Activated T-helper 1 cell treated with anti-CD3 and anti-CD28 coated beads, Interleukin-2, amount 50 U/mL, for 16 hours (primary cell): ENCODE measurements at regions not wholly inside any gene's neighbourhood (a gene's known extent, or its start where the extent isn't known, plus 50 kb on each side); places are given as distances from the start of the nearest gene placed in this dataset.

Source experiments
- DNase-seq, 2 donors: peaks; one replicate each; pipeline ENCODE4 v3.0.0-alpha.2; 2020; ENCODE audit warnings: low read depth in 1 of 2, low spot score in 1 of 2

DNA sequence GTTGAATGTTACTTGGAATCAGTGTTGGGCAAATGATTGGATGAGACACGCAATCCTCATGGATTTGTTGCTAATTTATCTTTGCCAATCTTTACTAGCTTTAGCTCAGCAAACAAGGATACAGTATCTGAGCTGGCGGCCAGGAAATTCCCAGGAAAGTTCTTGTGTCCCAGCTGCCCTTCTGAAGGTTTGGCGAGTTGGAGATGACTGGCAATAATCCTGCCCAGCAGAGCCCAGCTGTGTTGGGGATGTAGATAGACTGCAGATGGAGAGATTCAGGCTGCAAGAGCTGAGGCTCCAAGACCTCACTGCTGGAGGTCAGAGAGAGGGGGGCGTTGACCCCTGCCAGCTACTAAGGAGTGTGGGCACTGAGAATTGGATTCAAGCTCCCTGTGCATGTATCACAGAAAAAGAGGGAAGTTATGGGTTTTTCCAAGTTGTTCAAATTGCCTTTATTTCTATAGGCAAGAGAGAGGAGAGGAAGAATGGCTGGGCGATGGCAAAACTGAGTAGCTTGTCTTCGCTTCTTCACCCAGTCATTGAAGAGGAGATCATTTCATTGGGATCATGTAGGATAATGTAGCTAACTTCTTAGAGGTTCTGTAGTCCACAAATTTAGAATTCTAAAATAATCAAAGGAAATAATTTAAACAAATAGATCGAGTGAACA, 506.8 kb upstream of the LRATD1 start:
- no peak for DNase-seq

DNA sequence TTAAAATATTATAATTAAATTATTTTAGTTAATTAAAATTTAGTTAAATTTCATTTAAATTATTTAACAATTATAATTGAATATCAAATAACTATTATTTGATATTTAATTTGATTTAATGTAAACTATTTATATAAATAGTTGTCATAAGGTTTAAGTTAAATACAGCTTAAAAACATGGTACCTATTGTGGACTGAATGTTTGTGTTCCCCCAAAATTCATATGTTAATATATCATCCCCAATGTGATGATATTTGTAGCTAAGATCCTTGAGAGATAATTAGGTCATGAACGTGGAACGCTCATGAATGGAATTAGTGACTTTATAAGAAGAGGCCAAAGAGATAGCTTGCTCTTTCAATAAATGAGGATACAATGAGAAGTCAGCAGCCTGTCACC, 505.7 kb upstream of the LRATD1 start:
- no peak for DNase-seq

DNA sequence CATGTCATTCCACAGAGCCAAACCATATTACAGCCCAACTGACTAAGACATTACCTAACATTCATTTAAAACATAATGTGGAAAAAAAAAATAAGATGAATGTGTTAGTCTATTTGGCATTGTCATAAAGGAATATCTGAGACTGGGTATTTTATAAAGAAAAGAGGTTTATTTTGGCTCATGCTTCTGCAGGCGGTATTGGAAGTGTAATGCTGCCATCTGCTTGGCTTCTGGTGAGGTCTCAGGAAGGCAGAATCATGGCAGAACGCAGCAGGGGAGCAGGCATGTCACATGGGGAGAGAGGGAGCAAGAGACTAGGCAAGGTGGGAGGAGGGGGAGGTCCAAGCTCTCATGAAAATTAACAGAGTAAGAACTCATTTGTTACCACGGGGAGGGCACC, 504.8 kb upstream of the LRATD1 start:
- DNase-seq, result no peak

DNA sequence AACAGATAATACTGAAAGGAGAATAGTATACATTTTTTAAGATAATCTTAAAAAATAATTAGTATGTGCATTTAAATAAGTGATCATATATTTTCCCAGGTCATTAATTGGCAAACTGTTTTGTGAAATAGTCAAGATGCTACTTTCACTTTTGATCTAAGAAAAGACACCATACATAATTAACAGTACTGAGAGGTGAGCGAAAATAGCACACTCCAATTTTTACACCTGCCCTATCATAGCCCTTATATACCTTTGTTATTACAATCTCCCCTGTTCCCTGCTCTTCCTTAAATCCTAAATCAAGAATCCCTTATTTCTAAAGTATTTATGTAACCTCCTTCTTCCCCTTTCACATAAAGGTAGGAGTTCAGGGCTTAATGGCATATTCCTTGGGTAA, 500.1 kb upstream of the LRATD1 start:
- DNase-seq, result no peak

DNA sequence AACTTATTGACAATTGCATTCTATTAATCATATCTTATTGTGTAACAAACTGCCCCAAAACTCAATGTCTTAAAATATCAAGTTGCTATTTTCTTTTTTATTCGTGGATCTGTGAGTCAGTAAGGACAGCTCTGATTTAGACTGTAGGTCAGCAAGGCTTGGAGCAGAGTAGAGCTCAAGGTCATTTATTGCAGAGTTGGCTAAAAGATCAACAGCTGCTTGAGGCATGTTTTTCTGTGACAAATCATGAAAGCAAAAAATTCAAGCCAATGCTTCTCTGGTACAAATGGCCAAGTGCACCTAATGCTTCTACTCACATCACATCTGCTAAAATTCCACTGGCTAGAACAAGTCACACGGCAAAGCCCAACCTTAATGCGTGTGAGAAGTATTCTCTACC, 497.7 kb upstream of the LRATD1 start:
- DNase-seq, result no peak

DNA sequence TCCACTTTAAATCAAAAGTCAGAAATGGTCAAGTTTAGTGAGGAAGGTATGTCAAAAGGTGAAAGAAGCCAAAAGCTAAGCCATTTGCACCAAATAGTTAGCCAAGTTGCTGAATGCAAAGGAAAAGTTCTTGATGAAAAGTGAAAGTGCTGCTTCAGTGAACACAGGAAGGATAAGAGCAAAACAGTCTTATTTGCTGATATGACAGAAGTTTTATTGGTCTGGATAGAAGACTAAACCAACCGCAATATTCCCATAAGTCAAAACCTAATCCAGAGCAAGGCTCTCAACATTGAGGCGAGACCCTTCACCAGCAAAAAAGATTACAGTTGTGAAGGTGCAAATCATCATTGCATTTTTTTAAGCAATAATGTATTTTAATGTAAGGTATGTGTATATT, 496.5 kb upstream of the LRATD1 start:
- no peak for DNase-seq

DNA sequence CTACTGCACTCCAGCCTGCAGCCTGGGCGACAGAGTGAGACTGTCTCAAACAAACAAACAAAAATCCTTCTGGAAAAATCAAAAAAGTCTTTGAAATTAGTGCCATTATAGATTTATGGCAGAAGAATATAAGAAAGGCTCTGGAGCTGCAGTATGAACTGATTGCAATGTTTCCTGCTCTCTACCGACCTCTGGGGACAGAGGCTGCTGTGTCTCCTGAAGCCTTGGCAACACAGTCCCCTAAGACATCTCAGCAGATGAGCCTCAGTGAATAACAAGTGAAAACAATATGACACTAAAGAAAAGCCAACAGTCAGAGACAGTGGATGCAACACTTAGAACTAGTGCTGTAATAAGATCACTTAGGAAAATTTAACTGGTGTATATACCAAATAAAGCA, 494.9 kb upstream of the LRATD1 start:
- no peak for DNase-seq

DNA sequence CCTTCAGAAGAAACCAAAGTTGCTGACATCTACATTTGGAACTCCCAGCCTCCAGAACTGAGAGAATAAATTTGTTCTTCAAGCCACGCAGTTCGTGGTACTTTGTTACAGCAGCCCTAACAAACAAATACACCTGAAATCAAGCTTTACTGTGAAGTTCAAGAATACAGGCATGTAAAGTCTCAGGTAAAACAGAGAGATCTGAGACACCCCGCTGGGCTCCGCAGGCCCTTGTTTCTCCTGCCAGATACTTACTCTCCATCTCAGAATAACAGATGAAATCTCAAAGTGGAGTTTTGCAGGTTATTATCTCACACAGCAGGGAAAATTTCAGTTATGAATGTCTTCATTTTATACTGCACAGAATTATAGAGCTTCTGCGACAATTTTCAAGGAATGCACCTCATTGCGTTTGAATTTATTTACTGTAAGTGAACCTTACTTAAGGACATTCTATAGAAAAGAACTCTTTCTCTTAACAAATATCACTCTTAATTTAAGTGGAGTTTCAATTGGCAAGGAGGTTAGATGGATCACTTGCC, 492.4 kb upstream of the LRATD1 start:
- no peak for DNase-seq

DNA sequence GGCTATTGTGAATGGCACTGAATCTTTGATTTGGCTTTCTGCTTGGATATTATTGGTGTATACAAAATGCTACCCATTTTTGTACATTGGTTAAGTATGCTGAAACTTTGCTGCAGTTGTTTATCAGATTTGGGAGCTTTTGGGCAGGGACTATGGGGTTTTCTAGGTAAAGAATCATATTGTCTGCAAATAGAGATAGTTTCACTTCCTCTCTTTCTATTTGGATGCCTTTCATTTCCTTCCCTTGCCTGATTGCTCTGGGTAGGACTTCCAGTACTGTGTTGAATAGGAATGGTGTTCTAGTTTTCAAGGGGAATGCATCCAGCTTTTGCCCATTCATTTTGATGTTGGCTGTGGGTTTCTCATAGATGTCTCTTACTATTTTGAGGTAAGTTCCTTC, 489.1 kb upstream of the LRATD1 start:
- no peak for DNase-seq

DNA sequence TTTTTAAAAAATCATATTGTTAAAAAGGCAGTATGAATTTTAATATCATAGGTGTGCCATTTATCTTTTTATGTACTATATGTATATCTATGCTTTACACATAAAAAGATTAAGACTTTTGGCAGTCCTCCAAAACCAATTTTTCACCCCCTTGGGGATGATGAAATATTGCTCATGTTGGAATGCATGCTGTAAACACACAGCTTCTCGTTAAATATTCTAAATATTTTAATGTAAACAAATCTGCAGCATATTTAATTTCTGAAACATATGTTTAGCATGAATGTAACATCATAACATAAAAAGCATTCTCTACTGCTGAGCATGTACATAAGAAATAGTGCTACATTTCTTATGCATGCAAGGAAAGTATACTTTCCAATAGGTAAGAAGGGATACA, 484.3 kb upstream of the LRATD1 start:
- no peak for DNase-seq

DNA sequence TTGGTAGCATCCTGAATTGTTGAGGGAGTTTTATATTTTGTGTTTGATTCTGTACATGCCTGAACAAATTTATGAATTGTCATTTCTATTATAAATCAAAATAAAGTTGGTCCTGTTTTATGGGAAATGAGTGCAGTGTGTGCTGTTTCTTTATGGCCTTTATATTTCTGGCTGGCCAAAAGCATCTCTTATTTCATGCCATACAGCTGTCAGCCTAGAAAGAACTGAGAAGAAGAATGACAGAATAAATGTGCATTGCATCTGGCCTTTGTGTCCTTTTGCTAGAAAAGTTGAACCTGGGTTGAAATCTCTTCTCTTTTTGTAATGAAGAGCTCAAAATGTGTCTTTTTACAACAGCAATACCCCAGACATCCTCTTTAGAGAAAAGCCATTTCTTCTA, 474.7 kb upstream of the LRATD1 start:
- DNase-seq, result no peak

DNA sequence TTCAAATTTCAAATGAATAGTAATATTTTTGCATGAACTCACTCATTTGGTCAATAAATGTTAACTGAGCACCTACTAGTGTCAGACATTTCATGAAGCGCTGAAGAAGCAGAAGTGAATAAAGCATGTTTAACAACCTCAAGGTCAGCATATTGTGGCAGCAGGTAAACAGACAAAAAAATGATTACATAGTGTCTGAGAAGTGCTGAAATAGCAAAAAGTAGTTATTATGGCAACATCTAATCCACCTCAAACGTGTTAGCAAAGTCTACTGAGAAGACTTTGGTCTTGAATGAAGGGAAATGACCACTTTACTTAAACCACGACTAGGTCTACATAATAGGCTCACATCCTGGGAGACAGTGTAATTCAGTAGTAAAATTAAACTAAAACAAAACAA, 452.2 kb upstream of the LRATD1 start:
- DNase-seq, result no peak

DNA sequence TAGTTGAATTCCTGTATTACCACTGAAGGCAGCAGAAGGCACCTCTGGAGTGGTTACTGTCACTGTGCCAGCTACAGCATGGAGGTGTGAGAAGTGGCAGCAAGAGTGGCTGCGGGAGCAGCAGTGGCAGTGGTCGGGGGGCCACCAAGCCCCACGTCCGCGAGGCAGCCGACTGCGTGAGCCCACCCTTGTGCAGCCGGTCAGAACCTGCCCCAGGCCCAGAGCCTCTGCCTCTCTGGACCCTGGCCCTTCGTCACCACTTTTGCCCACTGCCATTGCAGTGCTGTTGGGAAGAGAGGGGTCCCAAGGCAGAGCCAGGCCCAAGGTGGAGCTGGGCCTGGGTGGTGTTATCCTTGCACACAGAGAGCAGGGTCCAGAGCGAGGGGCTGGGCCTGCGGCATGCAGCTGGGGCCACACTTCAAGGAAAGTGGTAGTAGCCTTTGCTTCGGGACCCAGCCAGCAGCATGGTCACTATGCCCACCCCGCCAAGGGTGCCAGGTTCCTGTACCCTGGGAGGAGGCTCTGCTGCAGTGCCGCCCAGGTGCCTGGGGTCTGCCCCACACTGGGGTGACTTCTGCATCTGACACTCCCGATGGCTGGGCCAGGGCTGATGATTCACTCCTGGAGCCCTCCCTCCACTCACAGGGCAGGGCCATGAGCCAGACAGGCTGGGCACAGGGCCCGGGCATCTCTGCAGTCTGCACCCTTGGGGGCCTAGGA, 450.1 kb upstream of the LRATD1 start:
- DNase-seq, result no peak

DNA sequence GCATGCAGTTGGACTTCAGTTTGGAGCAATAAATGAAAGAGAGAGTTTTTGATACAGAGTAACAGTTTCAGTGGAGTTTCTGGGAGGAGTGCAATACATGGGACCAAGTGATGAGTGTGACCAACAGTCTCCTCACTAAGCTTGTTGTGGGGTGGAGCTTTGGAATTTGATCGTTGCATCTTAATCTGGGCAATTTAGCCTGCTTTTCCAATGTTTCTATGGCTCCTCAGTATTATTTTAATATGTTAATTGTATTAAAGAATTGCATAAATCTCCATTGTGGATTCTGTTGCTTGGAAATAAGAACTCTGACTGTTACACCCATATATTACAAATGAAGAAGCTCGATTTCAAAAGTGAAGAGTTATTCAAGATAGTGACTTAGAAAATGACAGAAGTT, 446.6 kb upstream of the LRATD1 start:
- no peak for DNase-seq

DNA sequence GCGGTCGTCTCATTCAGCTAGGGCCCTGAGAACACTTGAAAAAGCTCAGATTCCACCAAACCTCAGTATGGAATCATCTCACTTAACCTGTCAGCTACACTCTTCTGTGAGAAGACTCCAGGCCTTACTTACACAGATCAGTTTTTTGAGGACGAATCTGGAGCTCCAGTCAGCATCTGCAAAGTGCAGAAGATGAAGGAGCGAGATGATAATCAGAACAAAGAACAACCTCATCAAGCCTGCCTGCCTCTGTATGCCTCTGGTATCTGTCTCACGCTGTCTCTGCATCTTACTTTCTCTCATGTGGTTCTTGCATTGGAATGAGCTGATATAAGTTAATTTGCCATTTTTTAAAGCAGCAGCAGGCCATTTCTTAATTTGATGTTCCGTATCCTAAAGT, 444.1 kb upstream of the LRATD1 start:
- no peak for DNase-seq

DNA sequence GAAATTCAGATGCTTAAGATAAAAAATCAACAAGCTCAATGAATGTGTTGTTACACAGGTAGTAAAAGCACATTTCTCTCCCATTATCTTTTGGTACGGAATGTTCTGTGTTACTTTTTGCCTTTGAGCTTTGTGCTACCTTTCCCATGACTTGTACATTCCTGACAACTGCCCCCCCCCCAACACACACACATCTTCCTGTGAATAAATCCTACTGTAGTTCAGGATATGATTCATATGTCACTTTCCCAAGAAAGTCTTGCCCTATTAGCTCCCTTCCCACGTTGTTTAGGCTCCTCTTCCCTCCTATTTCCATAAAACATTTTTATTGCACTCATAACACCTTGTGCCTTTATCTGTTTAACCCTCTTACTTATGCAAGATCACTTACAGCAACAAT, 442.6 kb upstream of the LRATD1 start:
- DNase-seq, result no peak

DNA sequence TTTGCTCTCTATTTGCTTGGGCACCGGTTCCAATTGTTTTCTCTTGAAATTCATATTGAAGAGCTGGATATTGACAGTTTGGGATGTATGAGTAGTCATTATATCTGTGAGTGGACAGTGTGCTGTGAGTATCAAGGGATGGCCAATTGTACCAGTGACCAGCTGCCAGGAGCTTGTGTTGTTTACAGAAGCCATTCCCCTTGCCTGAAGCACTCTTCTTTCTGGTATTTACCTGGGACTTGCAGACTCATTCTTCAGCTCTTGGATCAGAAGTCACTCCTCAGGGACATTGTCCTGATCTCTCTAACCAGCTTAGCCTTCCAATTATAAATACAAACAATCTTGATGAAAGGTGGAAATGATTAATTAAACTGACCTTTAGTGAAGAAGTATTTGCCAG, 438.3 kb upstream of the LRATD1 start:
- DNase-seq, result no peak

DNA sequence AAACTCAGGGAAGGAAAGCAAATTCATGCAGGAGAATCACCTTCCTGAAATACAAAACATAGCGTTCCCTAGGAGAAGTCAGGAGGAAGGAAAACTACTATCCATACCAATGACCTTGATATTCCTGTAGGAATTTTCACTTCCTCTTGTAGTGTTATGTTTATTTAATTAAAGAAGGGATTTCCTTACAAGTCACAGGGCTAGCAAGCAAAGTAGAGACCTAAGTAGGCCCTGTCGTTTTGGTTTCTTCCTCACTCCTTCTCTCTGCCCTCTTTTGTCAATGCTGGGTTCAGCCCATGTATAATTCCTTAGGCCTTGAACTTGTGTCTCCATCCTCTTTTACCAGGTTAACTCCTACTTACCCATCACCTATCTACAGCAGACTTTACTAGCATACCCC, 435.2 kb upstream of the LRATD1 start:
- DNase-seq, result no peak

DNA sequence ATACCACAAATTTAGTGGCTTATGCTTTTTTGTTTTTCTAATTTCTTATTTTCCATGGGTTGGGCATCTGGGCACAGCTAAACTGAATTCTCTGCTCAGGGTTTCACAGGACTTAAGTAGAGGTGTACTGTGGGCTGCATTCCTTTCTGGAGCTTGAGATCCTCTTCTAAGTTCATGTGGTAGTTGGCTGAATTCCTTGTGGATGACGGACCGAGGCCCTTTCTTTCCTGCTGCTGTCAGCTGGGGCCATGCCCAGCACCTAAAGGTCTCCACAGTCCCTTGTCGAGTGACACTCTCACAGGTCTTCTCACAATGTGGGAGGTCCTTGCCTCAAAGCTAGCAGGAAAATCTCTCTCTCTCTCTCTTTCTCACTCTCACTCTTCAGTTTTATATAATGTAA, 433.5 kb upstream of the LRATD1 start:
- DNase-seq, result no peak

DNA sequence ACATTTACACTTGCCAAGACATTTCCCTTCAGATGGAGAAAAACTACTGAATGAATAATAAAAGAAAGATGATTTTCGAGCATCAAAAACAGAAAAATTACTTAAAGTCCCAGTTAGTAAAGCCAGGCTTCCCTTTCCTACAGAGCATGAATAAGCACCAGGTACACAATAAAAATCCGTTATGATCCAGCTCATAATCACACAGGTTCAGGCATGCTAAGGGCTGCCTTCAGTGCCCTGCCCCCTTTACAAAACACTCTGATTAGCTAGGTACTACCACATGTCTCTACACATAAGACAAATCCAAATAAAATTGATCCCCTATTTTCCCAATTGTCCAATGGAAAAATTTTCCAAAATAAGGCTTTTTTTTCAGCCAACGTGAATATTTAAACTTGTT, 413.2 kb upstream of the LRATD1 start:
- DNase-seq, result no peak

DNA sequence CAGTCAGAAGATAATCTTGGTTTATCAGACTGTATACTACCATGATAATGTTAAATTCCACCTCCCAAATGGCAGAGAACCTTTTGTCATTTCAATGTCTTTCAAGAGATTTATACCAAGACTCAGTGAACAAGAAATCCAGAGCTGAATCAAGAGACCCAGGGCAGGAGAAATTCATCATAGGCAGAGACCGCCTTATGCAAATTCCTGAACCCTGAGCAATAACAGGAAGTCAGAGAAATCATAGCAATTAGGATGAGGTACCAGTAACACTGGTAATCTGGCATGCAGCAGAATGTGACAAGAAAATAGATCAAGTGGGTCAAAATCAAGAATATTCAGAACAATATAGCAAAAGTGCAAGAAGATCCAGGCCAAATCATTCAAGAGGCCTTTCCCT, 412.4 kb upstream of the LRATD1 start:
- DNase-seq, result no peak

DNA sequence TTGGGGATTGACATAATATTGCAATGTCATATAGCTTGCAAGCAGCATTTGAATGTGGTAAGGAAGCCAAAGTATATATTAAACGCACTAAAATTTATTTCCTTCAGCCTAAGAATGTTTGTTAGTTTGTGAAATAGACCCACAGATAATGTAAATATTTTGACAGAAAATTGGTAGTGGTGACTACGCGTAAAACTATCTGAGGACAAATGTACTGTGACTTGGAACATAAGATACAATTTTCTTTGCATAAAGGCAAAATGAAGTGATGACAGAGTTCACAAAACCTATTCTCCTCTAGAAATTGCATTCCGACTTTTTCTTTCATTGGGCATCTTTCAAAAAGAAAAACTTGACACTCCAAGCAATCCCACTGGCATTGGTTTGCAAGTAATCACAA, 411.1 kb upstream of the LRATD1 start:
- DNase-seq, result no peak

DNA sequence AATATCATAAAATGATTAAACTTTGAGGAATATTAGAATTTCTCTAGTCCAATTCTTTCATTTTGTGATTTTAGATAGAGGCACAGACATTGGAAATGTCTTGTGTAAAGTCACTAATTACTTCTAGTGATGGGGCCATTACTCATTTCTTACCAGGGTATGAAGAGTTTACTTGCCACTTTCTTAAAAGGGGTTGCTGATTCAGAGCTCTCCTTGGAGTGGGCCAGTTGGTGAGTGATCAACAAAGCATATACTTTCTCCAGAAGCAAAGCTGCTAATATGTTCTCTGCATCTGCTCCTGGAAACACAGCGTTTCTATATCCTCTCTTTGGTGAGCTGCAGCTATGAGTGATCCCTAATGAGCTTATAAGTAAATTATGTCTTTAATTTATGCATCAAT, 408.9 kb upstream of the LRATD1 start:
- DNase-seq, result no peak
